Activated CD8-positive, alpha-beta memory T cell treated with anti-CD3 and anti-CD28 coated beads, Interleukin-2, amount 50 U/mL, for 1 hour (primary cell): ENCODE measurements at regions not wholly inside any gene's neighbourhood (a gene's known extent, or its start where the extent isn't known, plus 50 kb on each side); places are given as distances from the start of the nearest gene placed in this dataset.

Experiments used
- DNase-seq: peaks from one replicate; pipeline ENCODE4 v3.0.0-alpha.2; 2020; ENCODE audit errors: extremely low read depth

GRCh38 chr22:25366876-25367466, 147.5 kb downstream of the CRYBB2 start:
- DNase-seq: no peak

- DNase-seq: no peak
Measured at GRCh38 chr22:25367756-25368155, 148.3 kb downstream of the CRYBB2 start.

- no peak for DNase-seq
Measured at GRCh38 chr22:25368271-25368670, 148.8 kb downstream of the CRYBB2 start.

GRCh38 chr22:25369041-25369440, 149.6 kb downstream of the CRYBB2 start:
- no peak for DNase-seq

- DNase-seq: no peak
Measured at GRCh38 chr22:25370322-25370721, 150.9 kb downstream of the CRYBB2 start.

GRCh38 chr22:25372000-25372595, 152.7 kb downstream of the CRYBB2 start:
- no peak for DNase-seq

- DNase-seq: no peak
Measured at GRCh38 chr22:25373961-25374360, 154.5 kb downstream of the CRYBB2 start.

- no peak for DNase-seq
Measured at GRCh38 chr22:25374869-25375268, 155.4 kb downstream of the CRYBB2 start.

- no peak for DNase-seq
Measured at GRCh38 chr22:25375683-25376082, 156.2 kb downstream of the CRYBB2 start.

GRCh38 chr22:25377699-25378098, 158.3 kb downstream of the CRYBB2 start:
- no peak for DNase-seq

GRCh38 chr22:25380122-25380747, 160.8 kb downstream of the CRYBB2 start:
- no peak for DNase-seq

- DNase-seq: no peak
Measured at GRCh38 chr22:25382762-25383161, 163.3 kb downstream of the CRYBB2 start.

- no peak for DNase-seq
Measured at GRCh38 chr22:25383278-25383820, 163.9 kb downstream of the CRYBB2 start.

- no peak for DNase-seq
Measured at GRCh38 chr22:25383892-25384291, 164.5 kb downstream of the CRYBB2 start.

- DNase-seq: no peak
Measured at GRCh38 chr22:25386538-25386884, 167.1 kb downstream of the CRYBB2 start.

GRCh38 chr22:25388415-25388814, 169.0 kb downstream of the CRYBB2 start:
- DNase-seq: no peak

GRCh38 chr22:25388866-25389540, 169.6 kb downstream of the CRYBB2 start:
- no peak for DNase-seq

GRCh38 chr22:25389541-25389919, 170.1 kb downstream of the CRYBB2 start:
- DNase-seq: no peak

GRCh38 chr22:25390297-25391240, 171.1 kb downstream of the CRYBB2 start:
- DNase-seq: no peak

- no peak for DNase-seq
Measured at GRCh38 chr22:25392584-25392983, 171.9 kb upstream of the GRK3 start.

GRCh38 chr22:25393121-25393805, 171.2 kb upstream of the GRK3 start:
- no peak for DNase-seq
